NB4 (cell line): ENCODE measurements at regions not wholly inside any gene's neighbourhood (a gene's known extent, or its start where the extent isn't known, plus 50 kb on each side); places are given as distances from the start of the nearest gene placed in this dataset.
"Not testable (repeated sequence)": the region's sequence is repeated elsewhere in the genome, so short reads cannot be mapped to it uniquely, and the experiment has no call there.

ENCODE experiments used
- MYC ChIP-seq: IDR thresholded peaks from 2 replicates; pipeline ENCODE4 v1.6.1; 2011; ENCODE audit warnings: low read depth, low read length
- POLR2A ChIP-seq: IDR thresholded peaks from 2 replicates; pipeline ENCODE4 v1.6.1; 2011; ENCODE audit warnings: mild to moderate bottlenecking; ENCODE audit not compliant: insufficient read length; ENCODE audit errors: extremely low read depth
- TF ChIP-seq, protein P1 (sequence below): IDR thresholded peaks from one replicate; pipeline ENCODE4 v1.5.1; 2012; ENCODE audit warnings: low read depth, low read length
- TF ChIP-seq, protein P2 (sequence below): IDR thresholded peaks from 2 replicates; pipeline ENCODE4 v1.6.1; 2011; ENCODE audit warnings: low read depth, low read length

DNA sequence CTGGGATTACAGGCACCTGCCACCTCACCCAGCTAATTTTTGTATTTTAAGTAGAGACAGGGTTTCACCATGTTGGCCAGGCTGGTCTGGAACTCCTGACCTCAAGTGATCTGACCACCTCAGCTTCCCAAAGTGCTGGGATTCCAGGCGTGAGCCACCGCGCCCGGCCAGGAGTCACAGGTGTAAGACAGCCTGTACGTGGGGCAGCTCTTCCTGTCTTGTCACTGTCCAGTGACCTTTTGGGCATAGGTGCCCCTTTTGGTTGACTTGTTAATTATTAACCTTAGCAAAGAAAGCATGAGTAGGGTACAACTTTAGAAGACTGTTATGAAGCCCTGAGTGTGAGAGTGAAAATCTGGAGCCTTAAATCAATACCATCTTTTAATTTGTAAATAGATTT is 703.7 kb upstream of the SOX11 start:
- not testable (repeated sequence) for TF ChIP-seq POLR2A, MYC
- TF ChIP-seq, protein P1, sequence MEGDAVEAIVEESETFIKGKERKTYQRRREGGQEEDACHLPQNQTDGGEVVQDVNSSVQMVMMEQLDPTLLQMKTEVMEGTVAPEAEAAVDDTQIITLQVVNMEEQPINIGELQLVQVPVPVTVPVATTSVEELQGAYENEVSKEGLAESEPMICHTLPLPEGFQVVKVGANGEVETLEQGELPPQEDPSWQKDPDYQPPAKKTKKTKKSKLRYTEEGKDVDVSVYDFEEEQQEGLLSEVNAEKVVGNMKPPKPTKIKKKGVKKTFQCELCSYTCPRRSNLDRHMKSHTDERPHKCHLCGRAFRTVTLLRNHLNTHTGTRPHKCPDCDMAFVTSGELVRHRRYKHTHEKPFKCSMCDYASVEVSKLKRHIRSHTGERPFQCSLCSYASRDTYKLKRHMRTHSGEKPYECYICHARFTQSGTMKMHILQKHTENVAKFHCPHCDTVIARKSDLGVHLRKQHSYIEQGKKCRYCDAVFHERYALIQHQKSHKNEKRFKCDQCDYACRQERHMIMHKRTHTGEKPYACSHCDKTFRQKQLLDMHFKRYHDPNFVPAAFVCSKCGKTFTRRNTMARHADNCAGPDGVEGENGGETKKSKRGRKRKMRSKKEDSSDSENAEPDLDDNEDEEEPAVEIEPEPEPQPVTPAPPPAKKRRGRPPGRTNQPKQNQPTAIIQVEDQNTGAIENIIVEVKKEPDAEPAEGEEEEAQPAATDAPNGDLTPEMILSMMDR: not testable (repeated sequence)
- TF ChIP-seq, protein P2, sequence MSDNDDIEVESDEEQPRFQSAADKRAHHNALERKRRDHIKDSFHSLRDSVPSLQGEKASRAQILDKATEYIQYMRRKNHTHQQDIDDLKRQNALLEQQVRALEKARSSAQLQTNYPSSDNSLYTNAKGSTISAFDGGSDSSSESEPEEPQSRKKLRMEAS: not testable (repeated sequence)
